HepG2 (cell line): ENCODE measurements at regions not wholly inside any gene's neighbourhood (a gene's known extent, or its start where the extent isn't known, plus 50 kb on each side); places are given as distances from the start of the nearest gene placed in this dataset.
"Not testable (repeated sequence)": the region's sequence is repeated elsewhere in the genome, so short reads cannot be mapped to it uniquely, and the experiment has no call there.

Experiments
- ATAC-seq: fragments of 200-7000 bp; cut with Tn5 transposase; 3 replicates; pipeline ENCODE4 v1.9.1; 2020; ENCODE audit warnings: mild to moderate bottlenecking, moderate library complexity
- BruUV-seq: library from RNA; stranded (reverse); fragments of 400-500 nt; replicated peaks from 2 replicates; lab custom pipeline; 2021; lab: Mats Ljungman, UMichigan
- CTCF ChIA-PET: fragments of 300-600 bp; formaldehyde crosslinking; extraction: SDS; loops from one replicate; lab custom pipeline; 2021; ENCODE audit warnings: low total read pairs, inconsistent platforms, low intra/inter-chr PET ratio; lab: Yijun Ruan, JAX
- POLR2A ChIA-PET: fragments of 350-600 bp; sonication (Branson Sonifier 250); formaldehyde crosslinking; loops from one replicate; lab custom pipeline; 2020; ENCODE audit warnings: antibody characterized with exemption, inconsistent platforms; lab: Yijun Ruan, JAX
- DNase-seq: peaks from one replicate; pipeline ENCODE4 v3.0.0-alpha.2; 2015; ENCODE audit warnings: low spot score
- FAIRE-seq: peaks from 3 replicates; lab custom pipeline; 2011; peaks lifted over from hg19 to GRCh38; lab: Jason Lieb, UNC
- H2AFZ ChIP-seq: one replicate; pipeline ENCODE4 v1.6.1; 2011; ENCODE audit warnings: low read length, inconsistent platforms
- H3K27ac ChIP-seq: fragments of 300-600 bp; 3 replicates; pipeline ENCODE4 v1.8.0; 2011; ENCODE audit warnings: mixed run types, mild to moderate bottlenecking, mixed read lengths, low read length, inconsistent platforms; ENCODE audit not compliant: insufficient read depth; ENCODE audit errors: extremely low read length
- H3K27me3 ChIP-seq, 2 experiments: fragments of 200-600 bp in 1 of 2; 2 replicates in 1 of 2; 3 replicates in 1 of 2; pipeline versions ENCODE4 v1.6.0 to v1.8.0; 2011; ENCODE audit warnings: low read length in 2 of 2, mild to moderate bottlenecking in 2 of 2, moderate library complexity in 2 of 2, inconsistent platforms in 1 of 2; ENCODE audit not compliant: insufficient read depth in 2 of 2, control insufficient read depth in 1 of 2
- H3K36me3 ChIP-seq, 2 experiments: fragments of 200-600 bp in 1 of 2; replicated peaks in 1 of 2; 2 replicates in 1 of 2; 3 replicates in 1 of 2; pipeline versions ENCODE4 v1.5.1 to v1.8.0; 2011; ENCODE audit warnings: low read length in 2 of 2, inconsistent platforms in 1 of 2; ENCODE audit not compliant: insufficient read depth in 2 of 2, control insufficient read depth in 1 of 2
- H3K4me1 ChIP-seq: 2 replicates; pipeline ENCODE4 v1.5.1; 2012; ENCODE audit warnings: low read length, inconsistent platforms; ENCODE audit not compliant: insufficient read depth
- H3K4me2 ChIP-seq: 2 replicates; pipeline ENCODE4 v1.6.0; 2011; ENCODE audit warnings: low read depth, low read length, inconsistent platforms
- H3K4me3 ChIP-seq, 3 experiments: fragments of 200-600 bp in 1 of 3; sonication (generic), shearing (Covaris generic) in 1 of 3; replicated peaks in 1 of 3; 2 replicates each; pipeline ENCODE4 v1.5.1; 2011 to 2016; ENCODE audit warnings: low read length in 3 of 3, inconsistent platforms in 2 of 3, low read depth in 2 of 3, mild to moderate bottlenecking in 2 of 3, control low read depth in 1 of 3, mixed read lengths in 1 of 3; ENCODE audit not compliant: insufficient read depth in 1 of 3
- H3K79me2 ChIP-seq: one replicate; pipeline ENCODE4 v1.6.1; 2011; ENCODE audit warnings: low read length, inconsistent platforms; ENCODE audit not compliant: insufficient read depth
- H3K9ac ChIP-seq: 2 replicates; pipeline ENCODE4 v1.6.0; 2011; ENCODE audit warnings: mild to moderate bottlenecking, low read depth, low read length, inconsistent platforms; ENCODE audit not compliant: insufficient read depth
- H3K9me3 ChIP-seq: 2 replicates; pipeline ENCODE4 v1.5.1; 2012; ENCODE audit warnings: mild to moderate bottlenecking, low read length
- H4K20me1 ChIP-seq: 2 replicates; pipeline ENCODE4 v1.6.0; 2011; ENCODE audit warnings: inconsistent platforms, mild to moderate bottlenecking, low read length, moderate library complexity; ENCODE audit not compliant: insufficient read depth
- NR2C2 ChIP-seq: sonication (generic); formaldehyde crosslinking; IDR thresholded peaks from 2 replicates; pipeline ENCODE4 v1.4.0; 2020; ENCODE audit warnings: missing genetic modification reagents, mild to moderate bottlenecking, moderate library complexity, borderline replicate concordance
- TIGD3 ChIP-seq: sonication (generic); formaldehyde crosslinking; IDR thresholded peaks from 2 replicates; pipeline ENCODE4 v1.5.1; 2020; ENCODE audit warnings: mild to moderate bottlenecking, missing genetic modification reagents, borderline replicate concordance
- ZNF503 ChIP-seq: sonication (generic); formaldehyde crosslinking; IDR thresholded peaks from 2 replicates; pipeline ENCODE4 v1.4.0; 2020; ENCODE audit warnings: missing genetic modification reagents
- ZNF770 ChIP-seq: sonication (generic); formaldehyde crosslinking; IDR thresholded peaks from 2 replicates; pipeline ENCODE4 v1.5.0; 2020; ENCODE audit warnings: mild to moderate bottlenecking, missing genetic modification reagents
- WGBS: methylation state at CpG from one replicate; pipeline ENCODE4 v1.1.6; 2017; ENCODE audit warnings: low lambda C conversion rate; 5-methylcytosine and 5-hydroxymethylcytosine counted together
- in situ Hi-C: cut with HindIII; loops from 2 replicates; pipeline ENCODE4 v1.10.0; 2017; ENCODE audit warnings: low pct_unique_long_range_greater_than_20kb; ENCODE audit not compliant: extremely low pct_ligation_motif_present
- intact Hi-C: fragments of 100-400 bp; cut with micrococcal nuclease; formaldehyde crosslinking; loops from one replicate; pipeline ENCODE4 v1.10.0; 2022; ENCODE audit not compliant: unreplicated experiment

GRCh38 chr2:134009440-134009839 is 244.4 kb upstream of the MGAT5 start (continued):
- TF ChIP-seq ZNF770 (CRISPR knock-in tag) = no peak
- TF ChIP-seq NR2C2 (CRISPR knock-in tag) = no peak
- TF ChIP-seq ZNF503 (CRISPR knock-in tag) = no peak
- no peak for TF ChIP-seq TIGD3
- TF ChIP-seq, all 625 proteins: peak for 0

- H2AFZ ChIP-seq, H3K36me3 ChIP-seq, intact Hi-C loops, H3K79me2 ChIP-seq, FAIRE-seq, H3K27ac ChIP-seq, in situ Hi-C loops, H3K9me3 ChIP-seq, H4K20me1 ChIP-seq, H3K4me3 ChIP-seq, CTCF ChIA-PET, ATAC-seq, H3K4me2 ChIP-seq, BruUV-seq, H3K9ac ChIP-seq, DNase-seq, POLR2A ChIA-PET, H3K4me1 ChIP-seq: not testable (repeated sequence)
- peaks cover 2 to 16% of the 10 kb centered on the region in 2 experiments; a peak in 3 of 5 replicates for H3K27me3 ChIP-seq
- 67% methylated on average over 2 of the region's 17 CpGs for WGBS
Observed at GRCh38 chr2:134009906-134010305, 244.0 kb upstream of the MGAT5 start.
